Activated naive CD8-positive, alpha-beta T cell treated with anti-CD3 and anti-CD28 coated beads, Interleukin-2, amount 50 U/mL, for 16 hours (primary cell): ENCODE measurements at regions not wholly inside any gene's neighbourhood (a gene's known extent, or its start where the extent isn't known, plus 50 kb on each side); places are given as distances from the start of the nearest gene placed in this dataset.

Experiments
- DNase-seq: peaks from one replicate; pipeline ENCODE4 v3.0.0-alpha.2; 2020; ENCODE audit warnings: low read depth, low spot score

DNA sequence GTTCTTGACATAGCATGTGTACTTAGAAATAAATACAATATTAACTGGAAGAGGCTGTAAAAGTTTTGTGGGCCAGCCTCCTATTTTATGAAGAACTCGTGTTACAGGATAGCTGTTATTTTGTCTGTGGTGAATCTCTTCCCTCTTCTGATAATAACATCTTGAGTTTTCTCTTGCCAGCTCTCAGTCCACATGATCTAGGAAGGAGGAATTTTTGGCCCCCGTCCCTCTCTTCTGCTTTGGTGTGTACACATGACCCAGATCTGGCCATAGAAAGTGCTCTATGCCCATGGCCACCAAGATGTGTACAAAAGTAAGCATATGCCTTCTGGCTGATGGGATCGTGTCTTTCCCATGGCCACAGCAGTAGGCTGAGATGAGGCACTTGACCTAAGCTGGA lies 108.0 kb upstream of the LEF1 start:
- DNase-seq = no peak

- no peak for DNase-seq
Measured at GRCh38 chr4:108272986-108273385, 104.3 kb upstream of the LEF1 start.

GRCh38 chr4:108272561-108272960 lies 103.8 kb upstream of the LEF1 start:
- no peak for DNase-seq

DNA sequence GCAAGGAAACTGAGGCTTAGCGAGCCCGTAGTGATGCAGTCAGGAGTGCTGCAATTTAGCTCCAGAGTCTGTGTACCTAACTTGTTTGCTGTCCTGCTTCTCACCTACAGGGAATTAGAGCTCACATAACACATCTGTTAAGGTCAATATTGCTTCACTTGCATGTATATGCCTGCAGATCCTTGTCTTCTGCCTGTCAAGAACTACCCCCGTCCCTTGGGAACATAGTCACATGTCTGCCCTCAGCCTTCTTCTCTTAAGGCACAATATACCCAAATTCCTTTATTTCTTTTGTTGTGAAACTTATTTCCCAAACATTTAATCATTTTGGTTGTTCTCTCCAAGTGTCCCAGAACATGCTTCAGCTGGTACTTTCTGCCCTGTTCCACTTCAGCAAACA lies 103.3 kb upstream of the LEF1 start:
- no peak for DNase-seq

DNA sequence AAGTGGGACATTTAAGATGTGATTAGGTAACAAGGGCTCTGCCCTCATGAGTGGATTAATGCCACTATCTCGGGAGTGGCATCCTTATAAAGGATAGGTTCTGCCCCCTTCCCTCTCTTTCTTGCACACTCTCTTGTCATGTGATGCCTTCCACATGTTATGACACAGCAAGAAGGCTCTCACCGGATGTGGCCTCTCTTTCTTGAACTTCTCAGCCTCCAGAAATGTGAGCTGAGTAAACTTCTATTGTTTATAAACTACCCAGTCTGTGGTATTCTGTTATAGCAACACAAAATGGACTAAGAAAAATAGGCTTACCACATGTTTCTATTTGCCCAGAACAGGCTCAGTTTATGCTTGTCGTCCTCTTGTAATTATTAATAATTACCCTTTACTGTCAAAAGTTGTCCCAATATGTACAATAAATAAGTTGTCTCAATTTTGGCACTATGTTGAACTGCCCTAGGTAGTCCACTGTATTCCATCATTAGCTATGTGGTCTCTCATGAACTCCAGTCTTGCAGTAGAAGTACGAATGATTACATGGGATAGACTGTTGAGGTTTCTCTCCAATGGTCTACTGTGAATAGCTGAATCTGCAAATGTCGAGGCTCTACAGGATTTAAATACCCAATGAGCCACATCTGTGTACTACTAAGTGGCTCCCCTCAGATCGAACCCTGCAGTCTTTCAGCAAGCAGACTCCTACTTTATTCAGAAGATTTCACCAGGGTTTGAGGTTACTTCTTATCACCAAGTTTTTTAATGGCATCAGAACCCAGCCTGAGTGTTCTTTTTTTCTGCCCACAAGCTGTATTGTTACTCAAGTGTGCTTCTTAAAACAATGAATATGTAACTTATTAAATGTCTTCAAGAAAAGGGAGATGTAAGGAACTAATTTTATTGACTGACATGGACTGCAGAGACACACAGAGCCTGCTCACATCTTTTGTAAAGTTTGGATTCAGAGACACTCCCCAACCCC lies 102.0 kb upstream of the LEF1 start:
- DNase-seq = no peak

DNA sequence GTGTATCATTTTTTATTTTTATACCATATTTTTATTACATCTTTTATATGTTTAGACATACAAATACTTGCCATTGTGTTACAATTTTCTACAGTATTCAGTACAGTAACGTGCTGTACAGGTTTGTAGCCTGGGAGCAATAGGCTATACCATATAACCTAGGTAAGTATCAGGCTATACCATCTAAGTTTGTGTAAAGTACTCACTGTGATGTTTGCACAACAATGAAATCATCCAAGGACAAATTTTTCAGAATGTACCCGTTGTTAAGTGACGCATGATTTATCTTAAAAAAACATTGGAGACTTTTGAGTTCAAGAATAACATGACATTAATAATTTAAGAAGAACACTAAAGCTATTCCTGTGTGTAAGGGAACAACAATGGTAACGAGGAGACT lies 96.0 kb upstream of the LEF1 start:
- DNase-seq = no peak

GRCh38 chr4:108263057-108263456 lies 94.3 kb upstream of the LEF1 start:
- no peak for DNase-seq

DNA sequence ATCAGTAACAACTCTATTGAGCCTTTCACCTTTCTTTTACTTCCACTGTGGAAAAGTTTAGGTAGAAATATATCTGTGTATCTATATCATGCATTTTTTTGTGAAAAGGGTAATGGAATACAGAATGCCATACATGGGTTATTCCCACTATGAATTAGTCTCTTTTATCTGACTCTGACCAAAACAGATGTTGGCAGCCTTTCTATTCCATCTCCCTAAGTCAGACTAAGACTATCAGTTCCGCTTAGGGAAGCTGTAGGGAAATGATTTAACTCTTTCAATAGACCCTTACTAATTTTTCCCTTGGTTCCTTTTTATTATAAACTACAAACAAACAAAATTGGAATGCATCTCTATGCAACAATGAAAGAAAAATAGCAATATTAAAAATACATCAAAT lies 92.3 kb upstream of the LEF1 start:
- no peak for DNase-seq

DNA sequence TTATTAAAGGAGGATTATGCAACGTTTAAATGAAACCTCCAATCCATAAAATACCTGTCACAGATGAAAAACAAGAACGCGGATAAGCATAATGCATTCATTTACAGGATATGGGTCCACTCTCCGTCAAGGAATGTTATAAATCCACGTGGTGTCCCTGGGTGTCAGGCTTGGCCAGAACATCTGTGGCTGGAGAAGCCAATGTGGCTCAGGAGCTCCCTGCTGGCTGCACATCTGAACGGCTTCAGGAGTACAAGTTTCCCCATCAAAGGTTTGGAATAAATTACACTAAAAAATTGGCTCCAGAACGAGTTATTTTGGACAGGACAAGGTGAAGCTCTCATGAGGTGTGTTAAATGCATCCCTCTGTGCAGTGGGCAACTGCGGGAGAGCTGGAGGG lies 87.8 kb upstream of the LEF1 start:
- no peak for DNase-seq

GRCh38 chr4:108255203-108255747 lies 86.5 kb upstream of the LEF1 start:
- no peak for DNase-seq

- DNase-seq = no peak
Measured at GRCh38 chr4:108249397-108249796, 80.7 kb upstream of the LEF1 start.

DNA sequence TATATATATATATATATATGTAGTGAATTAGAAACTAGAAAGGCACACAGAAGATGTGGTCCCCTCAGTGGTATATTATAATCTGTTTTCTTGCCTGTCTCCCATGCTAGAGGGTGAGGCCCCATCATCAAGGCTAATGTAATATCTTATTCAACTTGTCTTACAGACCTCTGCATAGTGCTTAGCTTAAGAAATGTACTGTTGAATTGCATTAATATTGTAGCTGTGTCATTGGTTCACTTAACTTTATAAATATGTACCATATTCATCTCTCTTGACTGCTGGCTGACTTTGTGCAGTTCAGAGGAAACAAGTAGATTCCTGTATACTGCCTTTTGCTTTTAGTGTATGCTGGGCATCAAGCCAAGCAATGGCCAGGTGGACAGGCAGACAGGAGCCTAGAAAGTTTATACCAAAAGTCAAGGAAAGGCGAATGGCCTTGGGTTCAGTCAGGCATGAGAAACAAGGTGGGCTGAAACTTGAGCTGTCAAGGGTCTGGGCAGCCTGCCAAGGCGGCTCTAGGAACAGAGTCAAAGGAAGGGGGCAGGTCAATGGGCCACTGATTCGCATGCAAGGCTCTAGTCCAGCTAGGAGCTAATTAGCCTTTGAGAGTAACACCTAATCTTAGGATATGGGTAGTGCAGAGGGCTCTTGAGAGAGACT lies 78.8 kb upstream of the LEF1 start:
- DNase-seq = no peak

- DNase-seq = no peak
Measured at GRCh38 chr4:108244606-108245005, 75.9 kb upstream of the LEF1 start.

- DNase-seq = no peak
Measured at GRCh38 chr4:108240366-108240765, 71.6 kb upstream of the LEF1 start.

DNA sequence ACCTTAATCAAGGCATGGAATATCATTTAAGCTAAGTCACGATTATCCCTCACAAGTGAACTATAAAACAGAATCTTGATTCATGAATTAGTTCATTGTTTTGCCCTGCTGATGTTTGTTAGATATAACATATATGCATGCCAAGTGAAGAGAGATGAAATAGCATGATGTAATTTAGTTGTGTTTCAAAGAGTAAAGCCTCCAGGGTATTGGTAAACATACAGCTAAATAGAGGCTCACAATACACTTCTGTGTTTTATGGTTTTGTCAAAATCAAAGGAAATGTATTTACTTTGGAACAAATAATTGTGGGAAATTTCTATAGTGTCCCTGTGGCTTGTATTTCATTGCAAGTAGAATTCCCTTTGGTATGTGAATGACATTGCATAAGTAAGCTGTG lies 69.0 kb upstream of the LEF1 start:
- DNase-seq = no peak

DNA sequence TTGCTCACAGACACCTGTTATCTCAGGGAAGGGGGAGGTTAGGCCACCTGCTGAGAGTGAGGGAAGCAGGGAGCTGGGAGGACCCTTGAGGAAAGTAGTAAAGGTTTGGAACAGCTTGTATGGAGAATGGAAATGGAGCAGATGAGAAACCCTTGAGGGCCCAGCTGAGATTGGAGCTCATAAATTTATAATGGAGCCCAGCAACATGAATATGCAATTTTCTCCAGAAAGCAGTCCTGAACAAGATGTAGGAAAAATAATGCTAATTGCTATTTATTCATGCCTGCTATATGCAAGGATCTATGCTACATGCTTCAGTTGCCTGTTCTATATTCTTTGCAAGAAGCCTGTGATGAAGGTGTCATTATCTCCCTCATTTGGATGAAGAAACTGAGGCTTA lies 67.5 kb upstream of the LEF1 start:
- no peak for DNase-seq

DNA sequence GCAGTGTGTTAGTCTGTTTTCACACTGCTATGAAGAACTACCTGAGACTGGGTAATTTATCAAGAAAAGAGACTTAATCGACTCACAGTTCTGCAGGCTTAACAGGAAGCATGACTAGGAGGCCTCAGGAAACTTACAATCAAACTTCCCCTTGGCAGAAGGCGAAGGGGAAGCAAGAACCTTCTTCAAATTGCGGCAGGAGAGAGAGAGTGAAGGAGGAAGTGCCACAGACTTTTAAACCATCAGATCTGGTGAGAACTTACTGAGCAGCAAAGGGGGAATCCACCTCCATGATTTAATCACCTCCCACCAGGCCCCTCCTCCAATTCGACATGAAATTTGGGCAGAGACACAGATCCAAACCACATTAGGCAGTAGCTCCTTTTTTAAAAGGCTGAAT lies 59.2 kb upstream of the LEF1 start:
- no peak for DNase-seq

DNA sequence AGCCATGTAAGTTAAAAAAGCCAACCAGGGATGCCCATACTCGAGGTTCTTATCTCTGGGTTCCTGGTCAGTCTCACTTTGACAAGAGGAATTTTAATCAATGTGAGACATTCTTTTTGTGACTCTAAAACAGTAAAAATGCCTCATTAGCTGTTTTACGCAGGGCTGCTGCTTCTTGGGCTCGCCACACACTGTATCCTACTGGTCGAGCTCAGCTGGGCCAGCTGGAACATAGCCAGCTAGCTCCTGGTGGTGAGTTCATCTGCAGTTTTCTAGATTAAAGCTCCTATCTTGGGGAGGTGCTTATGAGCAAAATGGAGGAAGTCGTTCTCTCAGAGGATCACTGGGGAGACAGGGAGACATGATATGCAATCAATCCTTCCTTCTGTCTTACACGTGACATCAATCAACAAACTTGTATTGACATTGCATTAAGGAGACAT lies 55.9 kb upstream of the LEF1 start:
- DNase-seq = no peak

DNA sequence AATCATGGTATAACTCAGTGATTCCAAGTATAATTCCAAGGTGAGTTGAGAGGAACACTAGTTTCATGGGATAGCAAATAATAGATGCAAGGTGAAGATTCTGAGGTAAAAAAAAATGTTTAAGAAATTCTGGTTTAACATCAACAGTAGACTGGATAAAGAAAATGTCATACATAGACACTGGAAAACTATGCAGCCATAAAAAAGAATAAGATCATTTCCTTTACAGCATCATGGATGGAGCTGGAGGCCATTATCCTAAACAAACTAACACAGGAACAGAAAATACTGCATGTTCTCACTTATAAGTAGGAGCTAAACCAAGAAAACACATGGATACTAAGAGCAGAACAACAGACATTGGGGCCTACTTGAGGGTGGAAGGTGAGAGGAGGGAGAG lies 54.6 kb upstream of the LEF1 start:
- no peak for DNase-seq

DNA sequence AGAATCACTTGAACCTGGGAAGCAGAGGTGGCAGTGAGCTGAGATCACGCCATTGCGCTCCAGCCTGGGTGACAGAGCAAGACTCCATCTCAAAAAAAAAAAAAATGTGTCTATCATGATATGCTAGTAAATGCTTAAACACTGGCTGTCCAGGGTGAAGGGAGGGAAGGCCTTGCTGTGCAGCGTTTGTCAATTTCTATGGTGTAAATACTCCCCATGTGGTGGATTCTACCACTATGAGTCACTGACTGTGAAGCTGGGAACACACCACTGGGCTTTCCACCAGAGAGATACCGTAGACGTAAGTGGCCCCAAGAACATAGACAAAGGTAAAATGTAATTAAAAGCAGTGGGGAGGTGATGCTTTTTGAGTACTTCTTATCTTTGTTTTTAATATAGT lies 51.3 kb upstream of the LEF1 start:
- DNase-seq = no peak
